Trophoblast cell (in vitro differentiated cells and primary cell): ENCODE measurements at regions not wholly inside any gene's neighbourhood (a gene's known extent, or its start where the extent isn't known, plus 50 kb on each side); places are given as distances from the start of the nearest gene placed in this dataset.
A peak's percentile ranks its signal among the peaks of the same experiment; 100 is the strongest.

Experiments used
- DNase-seq, 2 donors: peaks; one replicate each; pipeline ENCODE4 v3.0.0-alpha.2; 2016
- H2AFZ ChIP-seq: 2 replicates; pipeline ENCODE4 v1.6.1; 2013; ENCODE audit warnings: low read length, moderate library complexity, mild to moderate bottlenecking; ENCODE audit not compliant: insufficient read depth, poor library complexity
- H2AK5ac ChIP-seq: 2 replicates; pipeline ENCODE4 v1.6.1; 2013; ENCODE audit warnings: mild to moderate bottlenecking, low read length
- H2BK120ac ChIP-seq: 2 replicates; pipeline ENCODE4 v1.6.1; 2013; ENCODE audit warnings: low read length, mild to moderate bottlenecking, moderate library complexity; ENCODE audit not compliant: insufficient read depth, poor library complexity
- H2BK12ac ChIP-seq: 2 replicates; pipeline ENCODE4 v1.6.1; 2013; ENCODE audit warnings: mild to moderate bottlenecking, low read length, moderate library complexity
- H2BK5ac ChIP-seq: 2 replicates; pipeline ENCODE4 v1.6.1; 2013; ENCODE audit warnings: low read length, low read depth, moderate library complexity, mild to moderate bottlenecking; ENCODE audit not compliant: poor library complexity
- H3K14ac ChIP-seq: 2 replicates; pipeline ENCODE4 v1.6.1; 2013; ENCODE audit warnings: mild to moderate bottlenecking, low read length
- H3K18ac ChIP-seq: 2 replicates; pipeline ENCODE4 v1.6.1; 2013; ENCODE audit warnings: mild to moderate bottlenecking, low read length
- H3K23ac ChIP-seq: 2 replicates; pipeline ENCODE4 v1.6.1; 2013; ENCODE audit warnings: low read length
- H3K27ac ChIP-seq: 2 replicates; pipeline ENCODE4 v1.5.1; 2013; ENCODE audit warnings: low read depth, mild to moderate bottlenecking, inconsistent platforms, low read length, moderate library complexity
- H3K27me3 ChIP-seq: 2 replicates; pipeline ENCODE4 v1.6.1; 2013; ENCODE audit warnings: inconsistent platforms, mild to moderate bottlenecking, low read length, moderate library complexity; ENCODE audit not compliant: insufficient read depth
- H3K36me3 ChIP-seq, 2 experiments: 1 replicate in 1 of 2; 2 replicates in 1 of 2; pipeline ENCODE4 v1.6.1; 2013; ENCODE audit warnings: low read length in 2 of 2, mild to moderate bottlenecking in 2 of 2, moderate library complexity in 1 of 2; ENCODE audit not compliant: insufficient read depth in 2 of 2, control insufficient read depth in 1 of 2
- H3K4ac ChIP-seq: 2 replicates; pipeline ENCODE4 v1.6.1; 2013; ENCODE audit warnings: low read depth, mild to moderate bottlenecking, low read length, moderate library complexity
- H3K4me1 ChIP-seq, 2 experiments: 1 replicate in 1 of 2; 2 replicates in 1 of 2; pipeline ENCODE4 v1.6.1; 2013; ENCODE audit warnings: low read length in 2 of 2, mild to moderate bottlenecking in 2 of 2, moderate library complexity in 1 of 2; ENCODE audit not compliant: insufficient read depth in 2 of 2, control insufficient read depth in 1 of 2
- H3K4me2 ChIP-seq: 2 replicates; pipeline ENCODE4 v1.6.1; 2013; ENCODE audit warnings: inconsistent platforms, mild to moderate bottlenecking, low read length, moderate library complexity
- H3K4me3 ChIP-seq: 2 replicates; pipeline ENCODE4 v1.5.1; 2013; ENCODE audit warnings: mild to moderate bottlenecking, low read depth, low read length, inconsistent platforms
- H3K79me1 ChIP-seq: one replicate; pipeline ENCODE4 v1.6.1; 2013; ENCODE audit warnings: low read length
- H3K79me2 ChIP-seq: 2 replicates; pipeline ENCODE4 v1.6.1; 2013; ENCODE audit warnings: low read length, mild to moderate bottlenecking; ENCODE audit not compliant: control insufficient read depth, insufficient read depth, poor library complexity
- H3K9ac ChIP-seq: 2 replicates; pipeline ENCODE4 v1.6.1; 2013; ENCODE audit warnings: mild to moderate bottlenecking, low read length
- H3K9me3 ChIP-seq: 2 replicates; pipeline ENCODE4 v1.6.1; 2013; ENCODE audit warnings: low read depth, mild to moderate bottlenecking, control low read depth, inconsistent platforms, low read length; ENCODE audit not compliant: insufficient read depth
- H4K12ac ChIP-seq: 2 replicates; pipeline ENCODE4 v1.6.1; 2013; ENCODE audit warnings: low read depth, mild to moderate bottlenecking, low read length, moderate library complexity
- H4K8ac ChIP-seq: 2 replicates; pipeline ENCODE4 v1.6.1; 2013; ENCODE audit warnings: low read depth, mild to moderate bottlenecking, low read length, moderate library complexity
- H4K91ac ChIP-seq: one replicate; pipeline ENCODE4 v1.6.1; 2013; ENCODE audit warnings: low read depth, mild to moderate bottlenecking, low read length, moderate library complexity
- WGBS: extraction: QIAGEN DNeasy Blood & Tissue Kit; methylation state at CpG from one replicate; pipeline ENCODE4 v1.1.7; 2013; ENCODE audit warnings: missing lambda C conversion rate; ENCODE audit not compliant: insufficient read length, insufficient coverage; ENCODE audit errors: extremely low coverage; 5-methylcytosine and 5-hydroxymethylcytosine counted together

DNA sequence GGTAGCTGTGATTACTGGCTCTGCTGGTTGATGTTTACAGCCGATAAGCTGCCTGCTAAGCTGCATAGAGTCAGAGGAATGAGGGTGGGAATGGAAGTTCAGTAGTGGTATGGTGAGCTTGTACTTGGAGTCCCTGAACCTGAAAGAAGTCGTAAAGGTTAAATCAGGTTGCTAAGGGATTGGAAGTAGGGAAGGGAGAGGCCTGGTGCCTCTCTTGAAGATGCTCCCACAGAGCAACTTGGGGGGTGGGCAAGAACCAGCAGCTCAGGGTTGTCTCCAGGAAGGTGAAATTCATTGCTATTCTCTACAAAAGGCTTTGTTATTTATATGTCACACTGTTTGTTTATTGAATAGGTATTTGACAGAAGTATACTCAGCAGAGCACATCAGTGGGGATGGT lies 73.8 kb upstream of the OLFM4 start:
- peak in 1 of 2 donors; percentile 17 for DNase-seq
- no peaks in the 10 kb centered on the region for H3K36me3 ChIP-seq
- no peak overlapping the region for H4K8ac ChIP-seq
- H3K9ac ChIP-seq: no peak overlapping the region
- no peak overlapping the region for H3K14ac ChIP-seq
- no peak overlapping the region for H3K18ac ChIP-seq
- no peak overlapping the region for H2AFZ ChIP-seq
- no peaks in the 10 kb centered on the region for H3K27me3 ChIP-seq
- H4K12ac ChIP-seq: no peak overlapping the region
- no peaks in the 10 kb centered on the region for H3K79me1 ChIP-seq
- no peak overlapping the region for H3K4me2 ChIP-seq
- WGBS: no CpG with 5 or more reads among the region's 2 CpGs
- no peak overlapping the region for H2BK12ac ChIP-seq
- peaks cover 3% of the 10 kb centered on the region in 2 experiments for H3K4me1 ChIP-seq
- H2BK120ac ChIP-seq: no peak overlapping the region
- H3K4ac ChIP-seq: no peak overlapping the region
- no peak overlapping the region for H3K27ac ChIP-seq
- no peak overlapping the region for H3K4me3 ChIP-seq
- no peak overlapping the region for H2BK5ac ChIP-seq
- no peak overlapping the region for H4K91ac ChIP-seq
- H3K23ac ChIP-seq: no peak overlapping the region
- no peaks in the 10 kb centered on the region for H3K9me3 ChIP-seq
- no peak overlapping the region for H2AK5ac ChIP-seq
- no peaks in the 10 kb centered on the region for H3K79me2 ChIP-seq

- Histone ChIP-seq H3K79me2 (no peaks in the 10 kb centered on the region), H4K12ac (no peak overlapping the region), H3K27ac (no peak overlapping the region), H4K8ac (no peak overlapping the region), H2BK5ac (no peak overlapping the region), H3K4me1 (peaks cover 0 to 2% of the 10 kb centered on the region in 2 experiments), H2BK12ac (no peak overlapping the region), H3K36me3 (no peaks in the 10 kb centered on the region), H2AFZ (no peak overlapping the region), H2AK5ac (no peak overlapping the region), H3K9ac (no peak overlapping the region), H3K4ac (no peak overlapping the region), H3K79me1 (no peaks in the 10 kb centered on the region), H3K18ac (no peak overlapping the region), H2BK120ac (no peak overlapping the region), H3K14ac (no peak overlapping the region), H3K23ac (no peak overlapping the region), H3K27me3 (no peaks in the 10 kb centered on the region), H4K91ac (no peak overlapping the region), H3K9me3 (peaks cover 2% of the 10 kb centered on the region), H3K4me2 (no peak overlapping the region), H3K4me3 (no peak overlapping the region)
- no peak for DNase-seq
- no CpG with 5 or more reads among the region's 6 CpGs for WGBS
Observed at GRCh38 chr13:52950436-52950956, 78.1 kb upstream of the OLFM4 start.

- H3K79me1 ChIP-seq: no peaks in the 10 kb centered on the region
- H2BK120ac ChIP-seq: no peak overlapping the region
- no peak overlapping the region for H3K23ac ChIP-seq
- no peak overlapping the region for H3K4ac ChIP-seq
- no peak for DNase-seq
- peak overlapping the region; percentile 40 for H3K18ac ChIP-seq
- H3K4me1 ChIP-seq: no peaks in the 10 kb centered on the region
- no peak overlapping the region for H3K4me2 ChIP-seq
- H3K27ac ChIP-seq: no peak overlapping the region
- no peak overlapping the region for H4K8ac ChIP-seq
- no peak overlapping the region for H3K4me3 ChIP-seq
- H4K91ac ChIP-seq: no peak overlapping the region
- no peak overlapping the region for H3K14ac ChIP-seq
- H2BK5ac ChIP-seq: no peak overlapping the region
- no peaks in the 10 kb centered on the region for H3K27me3 ChIP-seq
- H2BK12ac ChIP-seq: no peak overlapping the region
- no CpG with 5 or more reads among the region's 6 CpGs for WGBS
- no peak overlapping the region for H2AFZ ChIP-seq
- no peaks in the 10 kb centered on the region for H3K79me2 ChIP-seq
- no peaks in the 10 kb centered on the region for H3K36me3 ChIP-seq
- H3K9me3 ChIP-seq: peaks cover 2% of the 10 kb centered on the region
- H2AK5ac ChIP-seq: no peak overlapping the region
- H4K12ac ChIP-seq: no peak overlapping the region
- no peak overlapping the region for H3K9ac ChIP-seq
Observed at GRCh38 chr13:52949742-52950141, 78.9 kb upstream of the OLFM4 start.

GRCh38 chr13:52949044-52949443 lies 79.6 kb upstream of the OLFM4 start:
- Histone ChIP-seq H3K4me2 (no peak overlapping the region), H3K79me1 (no peaks in the 10 kb centered on the region), H4K8ac (no peak overlapping the region), H3K4ac (no peak overlapping the region), H3K4me3 (no peak overlapping the region), H3K4me1 (no peaks in the 10 kb centered on the region), H3K9me3 (peaks cover 2% of the 10 kb centered on the region), H3K36me3 (no peaks in the 10 kb centered on the region), H2AK5ac (no peak overlapping the region), H3K27me3 (no peaks in the 10 kb centered on the region), H3K79me2 (no peaks in the 10 kb centered on the region), H3K9ac (no peak overlapping the region), H2BK5ac (no peak overlapping the region), H3K18ac (no peak overlapping the region), H4K91ac (no peak overlapping the region), H3K27ac (no peak overlapping the region), H3K23ac (no peak overlapping the region), H2AFZ (no peak overlapping the region), H2BK12ac (no peak overlapping the region), H2BK120ac (no peak overlapping the region), H3K14ac (no peak overlapping the region), H4K12ac (no peak overlapping the region)
- DNase-seq: no peak
- no CpG with 5 or more reads among the region's 1 CpG for WGBS
